Endothelial cell of hepatic sinusoid (primary cell): ENCODE measurements at regions not wholly inside any gene's neighbourhood (a gene's known extent, or its start where the extent isn't known, plus 50 kb on each side); places are given as distances from the start of the nearest gene placed in this dataset.
"Not testable (repeated sequence)": the region's sequence is repeated elsewhere in the genome, so short reads cannot be mapped to it uniquely, and the experiment has no call there.

Experiments
- in situ Hi-C: cut with HindIII; loops from 2 replicates; pipeline ENCODE4 v1.10.0; 2017; ENCODE audit warnings: low sequenced_read_pairs

DNA sequence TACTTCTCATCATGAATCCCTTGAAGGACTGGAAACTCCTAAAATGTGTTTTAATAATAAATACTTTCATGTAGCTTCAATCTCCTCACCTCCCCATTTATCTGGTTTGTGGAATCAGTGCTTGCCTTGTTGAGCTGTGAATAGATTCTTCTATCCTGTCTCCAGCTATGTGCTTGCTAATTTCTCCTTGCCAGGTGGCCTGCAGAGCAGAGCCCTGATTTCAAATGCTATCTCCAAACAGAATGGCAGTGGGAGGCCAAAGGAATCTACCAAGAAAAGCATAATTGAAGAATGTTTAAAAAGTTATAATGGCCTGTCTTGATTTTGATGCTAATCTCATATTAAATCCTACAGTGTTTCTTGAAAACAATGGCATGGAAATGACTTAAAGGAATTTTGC lies 309.3 kb upstream of the CHORDC1 start:
- in situ Hi-C loops = no loop called here

DNA sequence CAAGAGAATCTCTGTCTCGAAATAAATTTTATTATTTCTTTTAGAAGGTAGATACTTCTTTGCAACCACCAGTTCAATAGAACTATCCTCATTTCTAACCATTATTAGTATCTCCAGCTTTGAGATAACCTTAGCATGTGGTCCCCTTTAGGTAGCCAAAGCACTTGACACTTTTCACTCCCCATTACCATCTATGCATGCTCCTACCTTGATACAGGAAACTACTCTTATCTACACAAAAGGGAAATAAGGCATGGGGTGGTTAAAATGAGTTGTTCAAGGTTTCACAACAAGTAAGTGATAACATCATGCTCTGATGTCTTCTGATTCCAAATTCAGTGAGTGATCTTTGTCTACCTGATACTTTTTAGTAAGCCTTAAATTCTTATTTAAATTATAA lies 308.2 kb upstream of the CHORDC1 start:
- in situ Hi-C loops = no loop called here

DNA sequence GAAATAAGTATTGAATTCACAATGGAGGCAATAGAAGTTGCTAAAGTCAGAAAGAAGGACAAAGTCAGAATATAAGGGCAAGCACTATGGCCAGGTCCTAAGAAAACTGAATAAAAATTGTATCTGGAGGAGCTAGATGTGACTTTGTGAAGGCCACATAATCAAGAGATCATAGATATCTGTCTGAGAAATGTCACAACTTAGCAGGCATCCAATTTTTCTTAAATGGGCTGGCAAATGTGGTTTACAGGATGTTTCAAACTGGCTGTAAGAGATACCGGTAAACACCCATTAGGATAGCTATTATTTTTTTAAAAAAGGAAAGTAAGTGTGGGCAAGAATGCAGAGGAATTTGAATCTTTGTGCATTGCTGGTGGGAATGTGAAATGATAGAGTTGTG lies 303.1 kb upstream of the CHORDC1 start:
- in situ Hi-C loops = no loop called here

GRCh38 chr11:90512846-90513245 lies 290.0 kb upstream of the CHORDC1 start:
- in situ Hi-C loops = no loop called here

GRCh38 chr11:90510839-90511238 lies 288.0 kb upstream of the CHORDC1 start:
- in situ Hi-C loops = no loop called here

DNA sequence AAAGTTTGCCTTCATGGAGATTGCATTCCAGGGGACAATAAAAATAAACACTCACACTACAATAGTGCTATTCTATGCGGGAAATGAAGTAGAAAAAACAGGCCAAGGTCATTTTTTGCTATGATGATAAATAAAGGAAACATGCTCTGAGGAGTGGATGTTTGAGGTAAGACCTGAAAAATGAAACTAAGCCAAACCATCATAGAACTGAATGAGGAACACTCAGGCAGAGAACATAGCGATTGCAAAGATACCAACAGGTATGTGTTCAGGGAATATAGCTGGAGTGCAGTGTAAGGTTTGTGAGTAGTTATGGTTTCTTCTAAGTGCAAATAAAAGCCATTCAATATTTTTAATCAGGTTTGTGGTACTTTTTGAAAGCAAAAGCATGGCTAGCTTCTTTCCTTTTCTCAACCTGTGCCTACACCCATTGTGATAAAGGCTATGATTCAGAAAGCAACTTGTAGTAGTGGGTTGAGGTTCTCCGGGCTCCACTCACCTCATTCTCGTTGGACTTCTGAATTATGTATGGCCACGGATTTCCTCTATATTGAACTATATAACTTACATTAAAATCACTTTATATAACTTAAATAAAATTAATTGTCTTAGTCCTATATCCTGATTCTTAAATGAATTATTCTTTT lies 278.2 kb upstream of the CHORDC1 start:
- in situ Hi-C loops = no loop called here

GRCh38 chr11:90496722-90497121 lies 273.9 kb upstream of the CHORDC1 start:
- in situ Hi-C loops = no loop called here

DNA sequence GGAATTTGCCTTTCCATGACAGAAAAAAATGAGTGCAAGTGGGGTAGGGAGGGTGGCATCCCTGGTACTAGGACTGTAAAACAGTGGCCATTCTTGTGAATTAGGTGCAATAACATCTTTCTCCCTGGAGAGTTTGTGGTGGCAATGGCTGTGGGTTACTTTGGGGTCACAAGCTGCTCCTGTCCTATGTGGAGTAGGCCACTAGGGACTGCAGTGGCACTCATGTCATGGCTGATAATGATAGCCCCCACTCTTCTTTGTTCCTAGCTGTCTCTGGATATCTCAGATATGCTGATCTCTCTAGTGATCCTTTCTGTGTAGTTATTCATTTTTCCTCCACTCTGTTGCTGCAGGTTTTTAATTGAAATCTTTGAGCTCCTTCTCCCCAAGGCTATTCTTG lies 270.5 kb upstream of the CHORDC1 start:
- in situ Hi-C loops = no loop called here

GRCh38 chr11:90491466-90491865 lies 268.6 kb upstream of the CHORDC1 start:
- in situ Hi-C loops = no loop called here

GRCh38 chr11:90476442-90477007 lies 253.7 kb upstream of the CHORDC1 start:
- in situ Hi-C loops = no loop called here

DNA sequence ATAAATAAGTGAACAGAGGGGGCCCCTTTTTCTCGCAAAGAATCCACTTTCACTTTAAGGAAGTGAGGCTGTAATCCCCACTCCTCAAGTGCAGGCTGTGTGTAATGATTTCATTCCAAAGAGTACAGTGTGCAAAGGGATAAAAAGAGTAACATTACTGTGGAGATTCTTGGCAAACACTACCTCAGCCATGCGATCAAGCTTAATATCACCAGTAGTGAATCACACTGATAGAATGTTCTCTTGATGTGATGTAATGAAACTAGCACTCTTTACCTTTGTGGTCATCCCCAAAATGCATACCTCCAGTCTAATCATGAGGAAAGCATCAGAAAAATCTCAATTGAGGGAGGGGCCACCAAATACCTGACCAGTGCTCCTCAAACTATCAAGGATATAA lies 246.1 kb upstream of the CHORDC1 start:
- in situ Hi-C loops = no loop called here

DNA sequence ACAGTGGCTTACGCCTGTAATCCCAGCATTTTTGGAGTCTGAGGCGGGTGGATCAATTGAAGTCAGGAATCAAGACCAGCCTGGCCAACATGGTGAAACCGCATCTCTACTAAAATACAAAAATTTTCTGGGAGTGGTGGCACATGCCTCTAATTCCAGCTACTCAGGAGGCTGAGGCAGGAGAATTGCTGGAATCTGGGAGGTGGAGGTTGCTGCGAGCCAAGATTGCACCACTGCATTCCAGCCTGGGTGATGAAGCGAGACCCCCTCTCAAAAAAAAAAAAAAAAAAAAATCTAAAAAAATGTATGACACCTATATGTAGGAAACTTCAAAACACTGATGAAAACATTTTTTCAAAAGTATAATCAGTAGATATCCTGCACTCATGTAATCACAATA lies 242.7 kb upstream of the CHORDC1 start:
- in situ Hi-C loops = no loop called here

DNA sequence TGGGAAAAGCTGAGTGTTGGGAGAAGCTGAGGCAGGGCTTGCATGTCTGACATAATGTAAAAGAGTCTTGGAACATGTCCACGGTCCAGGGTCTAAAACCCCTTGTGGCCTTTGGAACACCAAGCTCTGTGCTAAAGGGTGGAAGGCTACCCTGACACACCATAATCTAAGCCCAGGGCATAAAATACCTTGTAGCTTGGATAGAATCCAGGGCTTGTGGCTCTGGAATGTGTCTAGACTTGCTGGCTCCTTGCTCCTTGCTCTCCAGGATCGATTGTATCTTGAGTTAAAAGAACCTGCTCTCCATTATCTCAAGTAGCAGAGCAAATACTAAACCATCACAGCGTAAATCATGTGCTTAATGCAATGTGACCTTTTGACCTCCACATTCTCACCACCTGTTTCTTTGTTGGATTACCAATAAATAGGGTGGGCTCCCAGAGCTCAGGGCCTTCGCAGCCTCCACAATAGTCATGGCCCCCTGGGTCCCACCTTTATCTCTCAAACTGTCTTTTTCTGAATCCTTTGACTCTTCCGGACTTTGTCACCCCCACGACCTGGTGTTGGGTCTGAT lies 232.6 kb upstream of the CHORDC1 start:
- in situ Hi-C loops = not testable (repeated sequence)

DNA sequence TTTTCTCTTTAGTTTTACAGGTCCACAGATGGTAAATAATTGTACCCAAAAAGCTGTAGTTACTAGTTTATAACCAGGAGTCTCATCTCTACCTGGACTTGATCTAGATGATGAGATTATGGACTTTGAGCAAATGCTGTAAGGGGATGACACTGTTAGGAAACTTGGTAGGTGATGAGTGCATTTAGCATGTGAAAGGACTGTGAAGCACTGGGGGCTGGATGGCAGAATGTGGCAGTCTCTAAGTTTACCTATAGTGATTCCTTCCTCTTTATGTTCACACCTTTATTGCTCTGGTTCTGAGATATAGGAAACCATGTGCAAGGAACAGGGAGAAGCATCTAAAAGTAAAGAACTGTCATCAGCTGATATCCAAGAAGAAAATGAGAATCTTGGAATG lies 230.7 kb upstream of the CHORDC1 start:
- in situ Hi-C loops = no loop called here

GRCh38 chr11:90449606-90450005 lies 226.8 kb upstream of the CHORDC1 start:
- in situ Hi-C loops = no loop called here

- in situ Hi-C loops = no loop called here
These were observed 225.4 kb upstream of the CHORDC1 start for GRCh38 chr11:90448256-90448655.

GRCh38 chr11:90447618-90448017 lies 224.8 kb upstream of the CHORDC1 start:
- in situ Hi-C loops = no loop called here

DNA sequence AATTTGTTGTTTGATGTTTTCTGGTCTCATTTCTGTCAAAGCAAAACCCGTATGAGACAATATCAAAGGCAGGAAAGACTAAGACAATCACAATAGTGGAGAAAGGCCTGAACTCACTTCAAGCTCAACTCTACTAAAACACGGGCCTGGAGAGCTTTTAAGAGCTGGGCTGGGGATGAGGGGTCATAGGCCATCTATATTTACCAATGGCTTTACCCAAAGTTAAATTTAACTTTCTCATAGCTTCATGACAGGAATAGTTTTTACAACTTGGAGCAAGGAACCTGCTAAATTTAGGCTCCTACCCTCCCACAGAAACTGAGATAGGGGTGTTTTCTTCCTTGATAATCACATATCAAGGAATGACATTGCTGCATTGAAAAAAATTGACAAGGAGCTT lies 223.4 kb upstream of the CHORDC1 start:
- in situ Hi-C loops = no loop called here

GRCh38 chr11:90438069-90438468 lies 215.2 kb upstream of the CHORDC1 start:
- in situ Hi-C loops = no loop called here

DNA sequence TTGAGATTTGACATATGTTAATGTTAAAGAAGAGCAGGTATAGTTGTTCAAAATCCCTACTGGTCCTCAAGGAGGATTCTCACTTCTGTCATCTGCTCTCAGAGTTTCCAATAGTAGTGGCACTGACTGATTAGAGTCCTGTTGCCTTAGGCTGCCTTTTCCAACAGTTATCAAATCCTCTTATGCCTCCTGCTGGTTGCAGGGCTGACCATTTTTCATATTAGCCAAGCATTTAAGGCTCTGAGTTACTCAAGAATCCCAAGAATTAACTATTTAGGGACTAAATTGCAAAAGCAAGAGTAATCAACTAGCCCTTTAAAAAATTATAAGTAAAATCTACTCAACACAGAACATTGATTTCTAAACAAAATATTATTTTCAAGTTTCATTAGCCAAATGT lies 212.0 kb upstream of the CHORDC1 start:
- in situ Hi-C loops = no loop called here

- in situ Hi-C loops = no loop called here
These were observed 206.0 kb upstream of the CHORDC1 start for GRCh38 chr11:90428836-90429235.

- in situ Hi-C loops = no loop called here
These were observed 203.6 kb upstream of the CHORDC1 start for GRCh38 chr11:90426442-90426841.

DNA sequence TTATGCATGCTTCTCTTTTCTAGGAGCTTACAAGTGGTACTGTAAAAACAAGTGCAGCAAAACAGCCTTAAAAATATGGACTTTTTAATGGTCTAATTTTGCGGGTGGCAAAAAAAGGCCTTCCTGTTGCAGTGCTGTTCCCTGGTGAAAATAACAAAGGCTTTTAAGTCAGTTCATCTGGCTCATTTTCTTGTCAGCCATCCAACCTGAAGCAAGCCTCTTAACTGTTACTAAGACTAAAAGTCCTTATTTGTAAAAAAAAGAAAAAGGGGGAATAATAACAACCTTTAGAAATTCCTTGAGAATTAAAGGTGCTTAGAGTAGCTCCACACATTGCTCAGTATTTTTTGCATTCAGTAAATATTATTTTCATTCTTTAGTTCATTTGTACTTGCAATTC lies 200.5 kb upstream of the CHORDC1 start:
- in situ Hi-C loops = no loop called here
